ENCODE measurements at regions not wholly inside any gene's neighbourhood (a gene's known extent, or its start where the extent isn't known, plus 50 kb on each side); places are given as distances from the start of the nearest gene placed in this dataset.
"Not testable (repeated sequence)": the region's sequence is repeated elsewhere in the genome, so short reads cannot be mapped to it uniquely, and the experiment has no call there.

- no peak for DNase-seq (ENCODE audit: low spot score)
Measured at GRCh38 chr18:1848716-1849115, 722.6 kb downstream of the METTL4 start.

- no peak for DNase-seq (ENCODE audit: low spot score)
Measured at GRCh38 chr18:1849386-1849785, 721.9 kb downstream of the METTL4 start.

GRCh38 chr18:1857281-1857680 is 714.0 kb downstream of the METTL4 start:
- DNase-seq (ENCODE audit: low spot score) = not testable (repeated sequence)

- DNase-seq (ENCODE audit: low spot score) = no peak
Measured at GRCh38 chr18:1861473-1861872, 709.8 kb downstream of the METTL4 start.

GRCh38 chr18:1865869-1866268 is 705.4 kb downstream of the METTL4 start:
- no peak for DNase-seq (ENCODE audit: low spot score)

- no peak for DNase-seq (ENCODE audit: low spot score)
Measured at GRCh38 chr18:1872274-1872673, 699.0 kb downstream of the METTL4 start.

- no peak for DNase-seq (ENCODE audit: low spot score)
Measured at GRCh38 chr18:1875219-1875618, 696.1 kb downstream of the METTL4 start.

GRCh38 chr18:1884623-1885022 is 686.7 kb downstream of the METTL4 start:
- no peak for DNase-seq (ENCODE audit: low spot score)

- DNase-seq (ENCODE audit: low spot score) = no peak
Measured at GRCh38 chr18:1891641-1892040, 679.7 kb downstream of the METTL4 start.

- no peak for DNase-seq (ENCODE audit: low spot score)
Measured at GRCh38 chr18:1892191-1892590, 679.1 kb downstream of the METTL4 start.

GRCh38 chr18:1895456-1896185 is 675.7 kb downstream of the METTL4 start:
- no peak for DNase-seq (ENCODE audit: low spot score)

GRCh38 chr18:1906421-1906820 is 664.9 kb downstream of the METTL4 start:
- no peak for DNase-seq (ENCODE audit: low spot score)

GRCh38 chr18:1907470-1908206 is 663.7 kb downstream of the METTL4 start:
- DNase-seq (ENCODE audit: low spot score) = no peak

- DNase-seq (ENCODE audit: low spot score) = no peak
Measured at GRCh38 chr18:1914489-1914888, 656.8 kb downstream of the METTL4 start.

GRCh38 chr18:1916869-1917523 is 654.3 kb downstream of the METTL4 start:
- no peak for DNase-seq (ENCODE audit: low spot score)

- no peak for DNase-seq (ENCODE audit: low spot score)
Measured at GRCh38 chr18:1917569-1917968, 653.7 kb downstream of the METTL4 start.

GRCh38 chr18:1922066-1922465 is 649.2 kb downstream of the METTL4 start:
- no peak for DNase-seq (ENCODE audit: low spot score)

- no peak for DNase-seq (ENCODE audit: low spot score)
Measured at GRCh38 chr18:1928711-1929110, 642.6 kb downstream of the METTL4 start.

GRCh38 chr18:1929720-1930119 is 641.6 kb downstream of the METTL4 start:
- DNase-seq (ENCODE audit: low spot score) = no peak

GRCh38 chr18:1930291-1931270 is 640.7 kb downstream of the METTL4 start:
- DNase-seq (ENCODE audit: low spot score) = no peak

- DNase-seq (ENCODE audit: low spot score) = no peak
Measured at GRCh38 chr18:1952486-1952885, 618.8 kb downstream of the METTL4 start.

Measured in GM03348 (cell line).